Left ventricle myocardium inferior (tissue), 1 donor: ENCODE measurements at regions not wholly inside any gene's neighbourhood (a gene's known extent, or its start where the extent isn't known, plus 50 kb on each side); places are given as distances from the start of the nearest gene placed in this dataset.

Experiments
- DNase-seq: peaks from one replicate; pipeline ENCODE4 v3.0.0-alpha.2; 2020
- H3K27ac ChIP-seq: fragments of 200-600 bp; replicated peaks from 2 replicates; pipeline ENCODE4 v1.8.0; 2021
- H3K27me3 ChIP-seq: fragments of 200-600 bp; 2 replicates; pipeline ENCODE4 v1.8.0; 2021; ENCODE audit warnings: low read depth
- H3K36me3 ChIP-seq: fragments of 200-600 bp; 2 replicates; pipeline ENCODE4 v1.8.0; 2021
- H3K4me1 ChIP-seq: fragments of 200-600 bp; 2 replicates; pipeline ENCODE4 v1.8.0; 2021
- H3K4me3 ChIP-seq: fragments of 200-600 bp; 2 replicates; pipeline ENCODE4 v1.8.0; 2021; ENCODE audit warnings: mild to moderate bottlenecking, moderate library complexity
- H3K9me3 ChIP-seq: fragments of 200-600 bp; replicated peaks from 2 replicates; pipeline ENCODE4 v1.8.0; 2021
- intact Hi-C: fragments of 100-400 bp; cut with micrococcal nuclease; formaldehyde crosslinking; loops from one replicate; pipeline ENCODE4 v1.11.0; 2022
- TF ChIP-seq, protein P1 (sequence below): fragments of 200-600 bp; IDR thresholded peaks from 2 replicates; pipeline ENCODE4 v1.8.0; 2021; ENCODE audit warnings: antibody characterized with exemption, mild to moderate bottlenecking, borderline replicate concordance
- donor health status: DM: no; HTN: yes; CAD: no; lungs with severe emphysema.

DNA sequence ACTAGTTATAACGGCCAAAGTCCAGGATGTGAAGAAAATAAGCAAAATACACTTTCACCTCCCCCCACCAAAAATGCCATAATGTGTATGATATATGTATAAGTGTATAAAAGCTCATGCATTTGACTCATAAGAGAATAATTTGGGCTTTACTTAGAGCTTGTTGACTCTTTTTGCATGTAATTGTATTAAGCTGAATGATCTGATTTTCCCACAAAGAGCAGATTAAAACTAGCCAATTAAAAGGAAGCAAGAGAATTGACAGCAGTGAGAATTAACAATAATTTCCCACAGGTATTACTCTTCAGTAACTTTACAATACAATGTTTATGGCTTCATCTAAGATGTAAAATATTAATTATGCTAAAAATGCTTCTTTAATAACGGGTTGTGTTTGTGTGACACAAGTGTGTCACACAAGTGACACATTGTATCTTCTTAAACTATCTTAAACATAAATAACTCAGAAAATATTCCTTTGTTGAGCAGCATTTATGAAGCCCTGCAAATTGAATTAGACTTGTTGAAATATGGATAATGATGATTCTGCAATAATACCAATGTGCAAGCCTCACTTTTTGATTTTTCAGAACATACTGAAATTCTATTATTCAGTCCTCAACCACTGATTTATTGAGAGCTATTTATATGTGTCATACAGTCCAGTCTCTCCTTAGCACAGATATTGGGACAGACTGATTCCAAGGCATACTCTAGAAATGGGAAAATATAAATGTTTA, 134.5 kb downstream of the SLIT2 start:
- no peak overlapping the region for H3K27ac ChIP-seq
- no peaks in the 10 kb centered on the region for H3K9me3 ChIP-seq
- TF ChIP-seq, protein P1, sequence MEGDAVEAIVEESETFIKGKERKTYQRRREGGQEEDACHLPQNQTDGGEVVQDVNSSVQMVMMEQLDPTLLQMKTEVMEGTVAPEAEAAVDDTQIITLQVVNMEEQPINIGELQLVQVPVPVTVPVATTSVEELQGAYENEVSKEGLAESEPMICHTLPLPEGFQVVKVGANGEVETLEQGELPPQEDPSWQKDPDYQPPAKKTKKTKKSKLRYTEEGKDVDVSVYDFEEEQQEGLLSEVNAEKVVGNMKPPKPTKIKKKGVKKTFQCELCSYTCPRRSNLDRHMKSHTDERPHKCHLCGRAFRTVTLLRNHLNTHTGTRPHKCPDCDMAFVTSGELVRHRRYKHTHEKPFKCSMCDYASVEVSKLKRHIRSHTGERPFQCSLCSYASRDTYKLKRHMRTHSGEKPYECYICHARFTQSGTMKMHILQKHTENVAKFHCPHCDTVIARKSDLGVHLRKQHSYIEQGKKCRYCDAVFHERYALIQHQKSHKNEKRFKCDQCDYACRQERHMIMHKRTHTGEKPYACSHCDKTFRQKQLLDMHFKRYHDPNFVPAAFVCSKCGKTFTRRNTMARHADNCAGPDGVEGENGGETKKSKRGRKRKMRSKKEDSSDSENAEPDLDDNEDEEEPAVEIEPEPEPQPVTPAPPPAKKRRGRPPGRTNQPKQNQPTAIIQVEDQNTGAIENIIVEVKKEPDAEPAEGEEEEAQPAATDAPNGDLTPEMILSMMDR: no peak
- no peaks in the 10 kb centered on the region for H3K27me3 ChIP-seq
- intact Hi-C loops: no loop called here
- no peak for DNase-seq
- no peak overlapping the region for H3K4me3 ChIP-seq
- H3K36me3 ChIP-seq: no peaks in the 10 kb centered on the region
- no peaks in the 10 kb centered on the region for H3K4me1 ChIP-seq

DNA sequence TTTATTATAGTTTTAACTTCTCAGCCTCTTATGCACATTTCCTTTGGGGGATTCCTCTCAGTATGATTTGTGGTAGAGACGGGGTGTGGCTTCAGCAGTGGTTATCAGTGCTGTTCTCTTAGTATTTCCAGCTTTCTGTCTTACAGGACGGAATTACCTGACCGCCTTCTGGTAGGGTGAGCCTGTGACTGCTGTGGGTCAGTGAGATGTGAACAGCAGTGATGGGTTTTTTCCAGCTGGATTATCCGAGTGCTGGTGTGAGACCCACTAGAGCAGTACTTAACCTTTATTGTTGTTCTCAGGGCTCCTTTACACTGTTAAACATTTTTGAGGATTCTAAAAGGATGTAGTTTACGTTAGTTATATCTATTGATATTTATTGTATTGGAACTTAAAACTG, 135.2 kb downstream of the SLIT2 start:
- Histone ChIP-seq H3K9me3 (no peaks in the 10 kb centered on the region), H3K27me3 (no peaks in the 10 kb centered on the region), H3K36me3 (no peaks in the 10 kb centered on the region), H3K4me1 (no peaks in the 10 kb centered on the region), H3K4me3 (no peak overlapping the region), H3K27ac (no peak overlapping the region)
- TF ChIP-seq, protein P1: no peak
- DNase-seq: no peak
- intact Hi-C loops: no loop called here

DNA sequence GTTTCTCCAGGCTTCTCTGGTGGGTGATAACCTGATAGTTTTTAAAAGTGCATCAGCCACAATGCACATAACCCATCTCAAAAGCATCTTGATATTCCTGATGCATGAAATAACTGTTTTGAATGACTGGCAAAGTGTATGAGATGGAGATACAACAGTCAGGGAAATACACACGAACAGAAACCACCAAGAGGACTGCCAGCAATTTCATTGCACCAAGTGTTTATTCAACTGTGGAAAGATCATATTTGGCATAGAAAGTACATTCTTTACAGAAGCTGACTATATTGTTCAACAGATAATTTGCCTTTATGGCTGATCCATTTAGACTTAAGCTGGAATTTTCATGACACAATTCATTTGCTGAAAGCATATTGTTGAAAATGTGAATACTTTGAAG, 139.5 kb downstream of the SLIT2 start:
- H3K27me3 ChIP-seq: no peaks in the 10 kb centered on the region
- no peak for DNase-seq
- H3K4me3 ChIP-seq: no peak overlapping the region
- TF ChIP-seq, protein P1: no peak
- intact Hi-C loops: no loop called here
- H3K36me3 ChIP-seq: no peaks in the 10 kb centered on the region
- no peaks in the 10 kb centered on the region for H3K4me1 ChIP-seq
- H3K9me3 ChIP-seq: no peaks in the 10 kb centered on the region
- H3K27ac ChIP-seq: no peak overlapping the region

DNA sequence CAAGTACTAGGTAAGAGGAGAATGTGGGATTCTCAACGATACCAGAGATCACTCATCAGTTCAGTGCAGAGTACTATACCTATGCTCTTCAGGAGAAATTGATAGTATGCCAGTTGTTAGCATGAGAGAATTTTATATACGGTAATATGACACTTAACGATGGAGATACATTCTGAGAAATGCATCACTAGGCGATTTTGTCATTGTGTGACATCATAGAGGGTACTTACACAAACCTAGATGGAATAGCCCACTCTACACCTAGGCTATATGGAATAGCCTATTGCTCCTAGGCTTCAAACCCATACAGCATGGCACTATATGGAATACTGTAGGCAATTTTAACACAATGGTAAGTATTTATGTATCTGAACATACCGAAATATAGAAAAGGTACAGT, 140.2 kb downstream of the SLIT2 start:
- Histone ChIP-seq H3K4me1 (no peaks in the 10 kb centered on the region), H3K27me3 (no peaks in the 10 kb centered on the region), H3K27ac (no peak overlapping the region), H3K36me3 (no peaks in the 10 kb centered on the region), H3K9me3 (no peaks in the 10 kb centered on the region), H3K4me3 (no peak overlapping the region)
- intact Hi-C loops: no loop called here
- TF ChIP-seq, protein P1: no peak
- DNase-seq: no peak

DNA sequence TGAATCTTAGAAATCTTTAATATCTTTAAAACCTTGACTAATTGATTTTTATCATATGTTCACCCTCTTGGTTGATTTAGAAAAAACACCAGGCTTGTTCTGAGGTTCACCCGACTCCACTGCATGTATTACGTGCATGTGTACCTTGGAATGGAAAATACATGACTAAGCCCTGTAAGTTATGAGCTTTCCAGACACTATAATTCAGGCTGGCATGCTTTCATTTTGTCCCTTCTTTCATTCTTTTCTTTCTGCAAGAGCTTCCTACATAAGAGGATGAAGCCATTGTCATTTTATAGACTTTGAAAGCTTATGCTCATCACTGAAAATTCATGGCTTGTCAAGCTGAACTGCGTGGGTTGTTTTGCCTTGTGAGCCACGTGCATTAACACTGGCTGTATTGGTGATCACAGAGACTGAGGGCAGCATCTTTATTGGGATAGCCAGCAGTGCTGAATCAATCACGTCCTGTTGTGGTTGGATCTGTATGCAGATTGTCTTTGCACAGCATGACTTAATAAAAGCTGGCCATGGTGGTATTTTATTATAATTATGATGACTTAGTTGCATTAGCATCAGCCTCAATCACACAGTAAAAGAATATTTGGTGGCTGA, 141.9 kb downstream of the SLIT2 start:
- H3K9me3 ChIP-seq: no peaks in the 10 kb centered on the region
- H3K27me3 ChIP-seq: no peaks in the 10 kb centered on the region
- no peak for DNase-seq
- TF ChIP-seq, protein P1: no peak
- H3K4me1 ChIP-seq: no peaks in the 10 kb centered on the region
- intact Hi-C loops: no loop called here
- H3K36me3 ChIP-seq: no peaks in the 10 kb centered on the region
- H3K27ac ChIP-seq: no peak overlapping the region
- H3K4me3 ChIP-seq: no peak overlapping the region
